GM21515 (cell line): ENCODE measurements at regions not wholly inside any gene's neighbourhood (a gene's known extent, or its start where the extent isn't known, plus 50 kb on each side); places are given as distances from the start of the nearest gene placed in this dataset.

ENCODE experiments used
- ATAC-seq: cut with Tn5 transposase; IDR thresholded peaks from one replicate; pipeline ENCODE4 v1.9.1; 2021; ENCODE audit not compliant: unreplicated experiment

DNA sequence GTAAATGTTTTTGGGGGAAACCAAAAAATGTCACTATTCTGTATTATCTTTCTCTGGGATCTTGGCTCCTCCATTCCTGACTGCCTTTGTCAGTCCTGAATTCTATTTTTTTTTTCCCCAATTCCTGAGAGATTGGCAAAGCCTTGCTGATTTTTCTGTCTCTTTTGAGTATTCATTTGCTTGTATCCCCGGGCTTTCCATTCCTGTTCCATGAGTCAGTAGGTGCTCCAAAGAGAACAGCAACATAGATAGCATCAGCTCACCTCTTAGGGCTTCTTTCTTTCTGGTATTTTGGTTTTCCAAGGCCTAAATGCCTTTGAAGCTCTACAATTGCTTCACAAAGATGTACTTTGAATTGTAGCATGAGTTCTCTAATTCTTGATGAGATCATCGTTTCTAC is 271.7 kb upstream of the LRRC3B start:
- ATAC-seq = no peak

DNA sequence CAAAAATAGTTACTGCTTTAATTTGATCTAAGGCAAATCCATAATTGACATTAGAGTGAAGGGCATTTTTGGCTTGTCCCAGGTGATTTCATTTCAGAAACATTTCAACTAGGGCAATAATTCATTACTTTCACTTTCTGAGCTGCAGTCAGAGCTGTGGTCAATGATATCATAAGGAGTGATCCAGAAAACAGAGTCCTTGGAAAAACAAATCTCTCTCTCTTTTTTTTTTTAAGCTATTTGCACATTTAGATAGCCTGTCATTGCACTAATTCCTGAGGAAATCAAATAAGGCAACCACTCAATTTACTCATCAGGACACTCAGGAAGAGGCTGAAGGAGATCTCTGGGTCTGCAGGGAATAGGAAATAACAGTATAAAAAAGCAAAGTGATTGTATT is 269.5 kb upstream of the LRRC3B start:
- ATAC-seq = no peak

DNA sequence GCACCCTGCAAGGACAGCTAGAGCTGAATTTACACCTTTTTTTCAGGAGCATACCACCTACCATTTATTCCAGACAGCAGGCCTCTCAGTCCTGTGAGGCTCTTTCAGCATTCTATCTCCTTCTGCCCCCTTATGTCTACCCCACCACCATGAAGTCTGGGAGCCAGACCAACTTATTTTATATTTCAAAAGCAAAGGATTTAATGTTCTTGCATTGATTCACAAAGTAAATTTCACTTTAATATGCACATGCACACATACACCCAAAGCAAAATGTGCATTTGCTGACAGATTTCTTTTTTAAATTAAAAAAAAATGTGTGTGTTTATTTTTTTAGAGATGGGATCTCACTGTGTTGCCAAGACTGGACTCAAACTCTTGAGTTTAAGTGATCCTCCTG is 264.2 kb upstream of the LRRC3B start:
- no peak for ATAC-seq

DNA sequence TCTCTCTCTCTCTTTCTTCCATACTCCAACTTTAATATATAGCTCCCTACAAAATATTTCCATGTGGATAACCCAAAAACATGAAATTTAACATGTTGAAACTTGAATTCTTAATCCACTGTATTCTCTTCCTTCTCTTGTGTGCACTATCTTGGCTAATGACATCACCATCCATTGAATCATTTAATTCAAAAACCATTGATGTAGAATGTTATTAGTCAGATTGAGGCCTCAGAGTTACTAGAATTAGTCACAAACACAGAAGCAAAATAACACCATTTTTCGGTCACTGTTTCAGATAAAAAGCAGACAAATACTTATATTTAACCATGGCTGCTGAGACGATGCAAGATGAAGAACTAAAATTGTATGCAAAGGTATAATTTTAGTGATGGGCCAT is 256.9 kb upstream of the LRRC3B start:
- no peak for ATAC-seq

DNA sequence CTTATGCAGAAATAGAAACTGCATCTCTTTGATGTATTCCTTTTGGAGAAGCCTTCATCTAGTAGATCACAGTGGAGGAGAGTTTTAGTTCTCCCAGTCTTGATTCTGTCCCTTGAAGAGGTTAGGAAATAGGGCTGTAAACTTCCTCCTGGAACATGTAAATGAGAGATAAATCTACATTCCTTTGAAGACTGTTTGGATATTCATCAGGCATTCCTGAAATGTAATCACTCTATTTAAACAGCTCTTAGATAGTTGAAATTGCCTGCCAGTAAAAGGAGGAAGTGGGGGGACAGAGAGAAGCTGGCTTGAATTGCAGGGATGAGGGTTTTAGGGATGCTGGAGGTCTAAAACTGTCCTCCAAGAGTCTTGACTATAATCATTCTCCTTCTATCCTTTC is 254.3 kb upstream of the LRRC3B start:
- ATAC-seq = no peak

DNA sequence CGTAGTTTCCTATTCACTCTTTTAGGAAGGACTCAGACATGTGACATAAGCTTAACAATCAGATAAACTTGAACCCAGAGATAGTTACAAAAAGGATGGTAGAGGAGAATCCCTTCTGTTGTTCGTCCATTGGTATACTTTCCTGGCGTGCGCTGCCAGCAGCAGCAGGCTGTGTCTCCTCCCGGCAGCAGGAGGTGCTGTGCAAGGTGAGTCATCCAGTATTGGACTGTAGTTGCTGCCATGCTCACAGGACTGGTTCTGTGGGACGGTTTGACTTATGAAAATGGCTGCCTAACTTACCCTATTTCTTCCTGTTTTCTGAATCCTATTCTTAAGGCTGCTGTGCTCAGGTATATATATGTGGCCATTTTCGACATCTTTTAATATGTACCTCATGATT is 253.4 kb upstream of the LRRC3B start:
- no peak for ATAC-seq

DNA sequence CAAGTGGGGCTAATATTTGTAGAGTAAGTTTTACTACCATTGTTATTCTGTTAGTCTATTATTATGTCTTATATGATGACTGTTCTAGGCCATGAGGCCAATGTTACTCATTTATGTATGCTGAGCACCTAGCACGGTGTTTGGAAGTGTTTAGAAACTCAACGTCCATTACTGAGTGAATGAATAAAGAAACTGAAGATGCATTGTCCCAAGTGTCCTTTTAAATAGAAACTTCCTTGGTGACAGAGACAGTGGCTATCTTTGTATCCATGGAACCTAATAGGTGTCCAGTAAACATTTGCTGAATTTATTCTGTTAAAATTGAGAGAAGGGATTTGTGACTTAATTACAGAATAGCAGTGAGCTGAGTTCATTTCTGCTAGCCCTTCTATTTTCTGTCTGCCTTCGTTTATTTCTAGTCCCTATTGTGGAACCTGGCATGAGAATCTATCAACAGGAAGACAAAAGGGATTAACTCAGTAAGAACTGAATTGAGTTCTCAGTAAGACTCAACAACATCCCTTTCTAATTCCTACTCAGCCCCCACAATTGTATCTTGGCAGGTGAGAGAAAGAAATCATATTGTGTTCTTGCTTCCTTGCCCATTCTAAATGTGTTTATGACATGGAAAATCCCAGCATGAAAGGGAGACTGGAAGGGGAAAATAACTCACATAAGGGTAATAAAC is 246.6 kb upstream of the LRRC3B start:
- ATAC-seq = no peak

DNA sequence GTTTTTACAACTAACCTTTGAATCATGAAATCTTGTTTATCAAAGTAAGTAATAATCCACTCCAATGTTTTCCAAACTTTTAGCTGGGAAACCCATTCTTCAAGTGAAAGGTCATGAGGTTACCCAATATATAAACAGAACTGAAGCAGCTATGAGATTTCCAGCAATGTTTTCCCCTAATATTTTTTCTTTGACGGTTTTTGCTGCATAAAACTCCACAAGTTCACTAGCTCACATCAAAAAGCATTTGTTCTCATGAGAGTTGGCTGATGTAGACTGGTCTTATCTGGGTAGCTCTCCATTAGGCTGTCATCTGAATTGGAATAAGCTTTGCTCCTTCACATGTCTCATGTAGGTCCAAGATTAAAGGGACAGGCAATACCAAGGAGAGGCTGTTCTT is 241.2 kb upstream of the LRRC3B start:
- no peak for ATAC-seq

DNA sequence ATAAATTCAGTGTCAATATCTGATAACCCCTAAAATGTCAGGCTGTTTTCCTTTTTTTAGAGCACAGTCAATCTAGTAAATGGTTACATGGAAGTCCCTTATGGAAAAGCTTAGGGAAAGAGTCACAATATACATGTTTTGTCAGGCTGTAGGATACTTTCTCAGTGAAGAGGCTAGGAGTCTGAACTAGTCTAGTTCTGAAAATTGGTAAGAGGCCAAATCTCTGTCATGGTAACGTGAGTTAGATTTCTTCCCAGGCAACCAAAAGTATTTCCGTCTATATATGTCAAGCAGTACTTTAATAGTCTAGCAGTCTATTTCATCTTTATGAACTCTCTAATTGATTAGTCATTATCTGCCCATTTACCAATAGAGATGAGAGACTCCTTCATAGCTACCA is 215.9 kb upstream of the LRRC3B start:
- ATAC-seq = no peak

DNA sequence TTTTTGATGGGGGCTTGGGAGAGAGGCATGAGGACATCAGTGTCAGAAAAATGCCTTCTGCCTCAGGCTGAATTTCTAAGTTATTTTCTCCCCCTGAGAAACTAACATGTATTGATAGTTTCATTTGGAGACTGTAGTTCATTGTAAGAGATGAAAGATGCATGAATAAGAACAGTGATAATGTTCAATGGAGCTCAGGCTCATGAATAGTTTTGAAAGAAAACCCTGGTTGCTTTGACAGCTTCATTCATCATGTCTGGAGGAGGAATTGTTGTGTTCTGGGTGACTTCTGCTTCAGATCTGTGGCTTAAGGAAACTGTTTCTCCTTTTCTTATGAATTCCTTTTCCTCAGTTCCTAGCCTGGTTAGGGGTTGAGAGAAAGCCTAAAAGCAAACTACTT is 204.0 kb upstream of the LRRC3B start:
- ATAC-seq = no peak

DNA sequence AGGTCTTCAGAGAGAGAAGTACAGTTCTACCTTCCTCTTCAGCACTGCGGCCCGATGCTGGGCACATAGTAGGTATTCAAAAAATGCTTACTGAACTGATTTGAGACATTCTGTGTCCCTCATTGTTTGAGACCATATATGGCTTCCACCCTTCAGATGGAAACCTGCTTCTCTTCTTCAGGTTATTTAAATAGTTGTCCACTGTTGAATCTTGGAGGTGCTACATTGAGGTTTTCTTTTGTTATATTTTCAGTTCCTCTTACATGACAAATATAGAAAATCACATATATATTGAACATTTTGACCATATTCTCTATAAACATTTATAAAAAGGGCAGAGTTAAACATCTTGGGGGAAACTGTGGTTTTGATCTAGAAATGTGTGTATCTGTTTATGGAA is 200.2 kb upstream of the LRRC3B start:
- no peak for ATAC-seq

DNA sequence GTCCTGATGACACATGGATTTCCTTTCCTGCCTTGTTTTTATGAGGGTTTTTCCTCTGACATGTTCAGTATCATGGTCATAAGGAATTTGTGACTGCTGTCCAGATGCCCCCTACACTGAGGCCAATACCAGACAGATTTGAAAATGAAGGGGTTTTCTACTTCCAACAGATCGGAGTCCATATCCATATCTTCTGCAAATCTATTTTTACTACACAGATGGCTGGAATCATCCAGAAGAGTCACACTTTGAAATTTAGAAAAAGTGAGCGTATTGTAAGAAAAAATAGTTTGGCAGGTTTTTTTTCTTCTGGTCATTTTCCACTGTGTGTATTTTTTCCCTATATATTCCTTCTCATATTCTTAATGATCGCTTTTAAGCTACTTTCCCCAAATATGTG is 197.5 kb upstream of the LRRC3B start:
- no peak for ATAC-seq

DNA sequence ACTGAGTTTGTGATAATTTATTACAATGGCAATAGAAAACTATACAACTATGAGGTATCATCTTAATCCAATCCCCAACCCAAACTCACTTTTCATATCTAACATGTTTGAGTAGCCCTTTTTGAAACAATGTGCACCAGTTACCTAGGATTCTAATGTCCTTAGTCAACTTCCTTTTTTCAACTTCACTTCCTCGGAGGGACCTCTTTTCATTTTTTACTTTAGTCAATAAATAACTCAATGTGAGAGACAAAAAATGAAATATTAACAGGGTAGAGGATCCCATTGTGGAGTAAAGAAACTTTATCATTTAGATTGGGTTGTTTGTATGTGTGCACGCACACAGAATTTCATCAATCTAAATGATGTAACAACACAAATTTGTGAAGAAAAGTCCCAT is 193.6 kb upstream of the LRRC3B start:
- no peak for ATAC-seq

DNA sequence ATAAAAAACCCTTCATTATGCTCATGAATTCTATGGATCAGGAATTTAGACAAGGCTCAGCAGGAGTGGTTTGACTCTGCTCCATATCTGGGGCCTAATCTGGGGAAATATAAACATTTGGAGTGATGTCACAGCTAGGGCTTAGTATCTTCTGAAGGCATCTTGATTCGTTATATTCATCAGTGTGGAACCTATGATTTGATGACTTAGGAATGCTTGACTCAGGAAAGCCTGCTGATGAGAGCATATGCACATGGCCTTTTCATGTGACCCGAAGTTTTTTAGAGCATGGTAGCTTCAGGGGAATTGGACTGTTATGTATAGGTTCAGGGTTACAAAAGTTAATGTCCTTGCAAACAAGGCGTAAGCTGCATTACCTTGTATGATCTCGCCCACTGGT is 184.9 kb upstream of the LRRC3B start:
- no peak for ATAC-seq

DNA sequence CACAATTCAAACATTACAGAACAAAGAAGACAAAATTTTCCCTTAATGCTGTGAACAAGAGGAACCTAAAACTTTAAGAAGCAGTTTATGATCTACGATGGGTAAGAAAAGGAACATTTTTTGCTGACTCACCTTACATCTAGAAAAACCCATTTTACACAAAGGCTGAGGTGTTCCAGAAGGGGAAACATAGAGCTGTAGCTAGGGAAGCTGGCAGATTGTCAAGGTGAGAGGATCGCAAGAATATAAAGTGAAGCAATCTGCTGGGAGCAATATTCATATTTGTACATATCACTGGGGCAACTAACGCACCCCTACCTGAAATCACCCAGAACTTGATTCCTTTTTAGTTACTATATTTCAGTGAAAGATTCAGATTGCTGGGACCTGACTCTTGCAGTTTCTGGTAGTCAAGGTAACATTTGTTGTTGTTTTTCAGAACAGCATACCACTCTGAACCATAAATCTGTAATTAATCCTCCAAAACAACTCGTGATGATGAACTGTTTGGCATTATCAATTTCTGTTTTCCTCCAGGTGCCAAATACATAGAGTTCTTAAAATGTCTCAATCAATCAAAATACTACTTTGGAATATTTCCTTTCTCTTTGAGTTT is 184.1 kb upstream of the LRRC3B start:
- ATAC-seq = no peak

DNA sequence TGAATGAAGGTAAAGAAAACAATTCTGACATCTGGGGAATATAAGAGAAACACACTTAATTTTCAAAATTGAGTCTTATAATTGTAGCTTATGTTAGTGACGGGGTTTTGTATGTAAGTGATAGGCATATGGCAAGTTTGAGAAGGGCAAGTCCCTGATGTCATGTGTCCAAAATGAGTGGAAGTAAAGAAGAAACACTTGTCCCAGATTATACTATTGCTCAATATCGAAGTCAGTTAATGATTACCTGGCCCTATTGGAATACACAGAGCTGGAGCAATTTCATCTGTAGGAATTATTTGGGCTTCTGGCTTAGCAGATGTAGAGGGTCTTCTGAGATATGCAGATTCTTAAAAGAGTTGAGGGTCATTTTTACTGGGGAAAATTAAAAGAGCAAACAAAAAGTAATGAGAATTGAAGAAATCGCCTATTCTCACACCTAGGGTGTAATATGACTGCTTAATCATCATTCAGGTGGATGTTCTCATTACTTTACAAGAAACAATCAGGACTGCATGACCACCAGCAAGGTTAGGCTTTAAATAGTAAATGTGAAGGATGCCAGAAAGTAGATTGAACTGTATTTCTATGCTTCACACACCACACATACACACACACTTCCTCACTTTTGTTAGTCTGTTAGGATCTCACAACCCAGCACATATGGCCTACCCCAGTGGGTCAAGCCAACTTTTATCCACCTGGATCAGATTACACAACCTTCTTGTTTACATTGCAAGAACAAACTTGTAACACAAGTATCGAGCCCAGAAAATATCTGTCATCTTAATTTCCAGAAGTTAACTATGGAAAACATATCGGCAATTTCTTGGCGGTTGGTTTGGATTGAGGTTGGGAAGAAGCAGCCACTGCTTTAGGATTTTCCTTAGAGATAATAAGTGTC is 183.3 kb upstream of the LRRC3B start:
- no peak for ATAC-seq

DNA sequence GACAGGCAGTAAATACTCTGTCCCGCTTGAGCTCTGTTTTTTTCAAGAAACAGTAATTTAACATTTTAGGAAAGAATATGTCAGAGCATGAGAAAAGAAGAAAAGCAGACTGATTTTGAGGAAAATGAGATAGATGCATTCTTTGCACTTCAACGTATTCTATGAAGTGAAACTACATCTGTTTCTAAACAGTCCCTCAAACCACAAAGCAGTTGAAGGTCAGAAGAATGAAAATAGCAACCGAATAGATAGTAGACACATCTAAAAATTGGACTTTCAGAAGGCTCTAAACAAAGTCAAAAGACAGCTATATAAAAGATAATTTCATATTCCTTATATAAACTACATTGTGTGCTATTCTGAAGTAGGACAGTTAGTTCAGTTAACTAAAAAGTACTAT is 172.6 kb upstream of the LRRC3B start:
- ATAC-seq = no peak

DNA sequence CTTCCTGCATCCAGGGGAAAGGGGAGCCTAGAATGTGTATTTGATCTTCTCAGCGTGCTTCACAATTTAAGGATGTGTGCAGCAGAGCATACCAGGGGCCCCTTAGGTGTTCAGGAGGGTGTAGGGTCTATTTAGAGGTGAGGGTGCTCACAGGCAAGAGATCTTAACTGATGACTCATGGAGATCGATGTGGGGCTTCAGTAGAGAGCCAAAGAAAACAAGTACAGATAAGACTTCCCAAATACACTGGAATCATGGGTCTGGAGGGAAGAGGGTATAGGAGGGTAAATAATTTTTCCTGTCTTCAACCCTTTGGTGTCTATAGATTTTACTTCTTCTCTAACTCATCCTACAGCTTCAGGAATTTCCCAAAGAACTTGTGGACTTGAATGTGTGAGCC is 170.2 kb upstream of the LRRC3B start:
- ATAC-seq = no peak

DNA sequence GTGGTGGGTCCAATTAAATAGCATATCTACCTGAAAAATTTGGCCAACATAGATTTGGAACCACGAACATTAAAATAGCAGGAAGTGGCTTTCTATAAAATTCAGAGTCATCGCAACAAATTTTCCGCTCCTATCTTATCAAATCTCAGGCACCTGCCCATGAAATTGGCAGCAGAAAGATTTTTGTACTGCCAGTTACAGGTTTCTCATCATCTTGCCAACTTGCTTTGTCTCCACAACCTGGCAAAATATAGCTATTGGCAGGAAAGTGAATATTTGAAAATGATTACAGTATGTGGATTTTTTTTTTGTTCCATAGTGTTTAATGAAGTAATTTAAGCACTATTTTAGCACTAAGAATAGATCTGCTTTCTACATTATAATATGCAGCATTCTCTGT is 161.6 kb upstream of the LRRC3B start:
- no peak for ATAC-seq

DNA sequence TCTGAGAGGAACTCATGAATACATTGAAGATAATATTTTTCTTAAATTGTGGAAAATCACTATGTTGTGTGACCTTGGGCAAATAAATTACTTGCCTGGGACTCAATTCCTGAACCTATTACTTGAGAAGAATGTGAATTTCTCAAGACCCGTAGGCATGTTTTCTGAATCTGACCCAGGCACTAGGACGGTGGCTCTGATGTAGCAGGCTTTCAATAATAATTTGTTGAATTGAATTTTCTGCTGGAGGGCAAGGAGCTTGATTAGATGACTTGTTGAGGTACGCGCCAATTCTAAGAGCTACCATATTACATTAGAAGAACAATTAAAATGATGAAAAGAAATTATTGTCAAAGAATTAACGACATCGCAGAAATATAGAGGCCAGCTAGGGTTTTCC is 150.2 kb upstream of the LRRC3B start:
- ATAC-seq = no peak

DNA sequence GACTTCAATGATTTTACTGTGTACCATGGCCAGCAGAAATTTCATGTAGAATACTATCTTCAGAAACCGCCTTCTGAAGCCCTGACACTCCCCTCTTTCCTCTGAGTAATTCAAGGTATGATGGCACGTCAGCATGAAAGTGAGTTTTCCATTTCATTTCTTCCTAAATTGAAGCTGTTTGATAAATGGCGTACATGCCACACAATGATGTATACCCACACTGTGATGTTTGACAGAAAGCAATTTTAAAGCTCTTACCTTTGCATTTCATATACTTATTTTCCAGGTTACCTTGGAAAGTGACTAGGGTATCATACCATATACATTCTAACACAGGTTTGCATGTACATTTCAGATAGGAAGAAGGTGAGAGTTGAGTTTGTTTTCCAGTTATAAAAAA is 147.9 kb upstream of the LRRC3B start:
- no peak for ATAC-seq

DNA sequence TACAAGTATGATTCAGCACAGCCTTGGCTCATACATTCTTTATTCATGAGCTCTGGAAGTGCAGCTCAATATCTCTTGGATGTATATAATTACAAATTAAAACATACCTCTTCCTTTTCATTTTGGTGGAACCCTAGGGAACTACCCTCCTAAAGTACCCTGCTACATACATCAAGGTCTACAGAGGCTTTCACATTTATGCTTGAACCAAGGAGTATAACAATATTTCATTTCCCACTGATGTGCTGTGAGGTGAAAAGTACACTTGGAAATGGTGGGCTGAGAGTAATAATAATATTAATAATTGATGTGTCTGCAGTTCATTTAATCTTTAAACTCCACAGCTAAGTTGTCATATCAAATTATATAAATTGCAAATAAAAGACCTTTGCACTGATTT is 142.2 kb upstream of the LRRC3B start:
- ATAC-seq = no peak
